ENCODE measurements at regions not wholly inside any gene's neighbourhood (a gene's known extent, or its start where the extent isn't known, plus 50 kb on each side); places are given as distances from the start of the nearest gene placed in this dataset.

GRCh38 chr20:40433341-40433861 lies 255.6 kb downstream of the MAFB start:
- DNase-seq (ENCODE audit: low read depth), result no peak
- TF ChIP-seq, protein P1, sequence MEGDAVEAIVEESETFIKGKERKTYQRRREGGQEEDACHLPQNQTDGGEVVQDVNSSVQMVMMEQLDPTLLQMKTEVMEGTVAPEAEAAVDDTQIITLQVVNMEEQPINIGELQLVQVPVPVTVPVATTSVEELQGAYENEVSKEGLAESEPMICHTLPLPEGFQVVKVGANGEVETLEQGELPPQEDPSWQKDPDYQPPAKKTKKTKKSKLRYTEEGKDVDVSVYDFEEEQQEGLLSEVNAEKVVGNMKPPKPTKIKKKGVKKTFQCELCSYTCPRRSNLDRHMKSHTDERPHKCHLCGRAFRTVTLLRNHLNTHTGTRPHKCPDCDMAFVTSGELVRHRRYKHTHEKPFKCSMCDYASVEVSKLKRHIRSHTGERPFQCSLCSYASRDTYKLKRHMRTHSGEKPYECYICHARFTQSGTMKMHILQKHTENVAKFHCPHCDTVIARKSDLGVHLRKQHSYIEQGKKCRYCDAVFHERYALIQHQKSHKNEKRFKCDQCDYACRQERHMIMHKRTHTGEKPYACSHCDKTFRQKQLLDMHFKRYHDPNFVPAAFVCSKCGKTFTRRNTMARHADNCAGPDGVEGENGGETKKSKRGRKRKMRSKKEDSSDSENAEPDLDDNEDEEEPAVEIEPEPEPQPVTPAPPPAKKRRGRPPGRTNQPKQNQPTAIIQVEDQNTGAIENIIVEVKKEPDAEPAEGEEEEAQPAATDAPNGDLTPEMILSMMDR (IDR thresholded peaks at IDR 0.05; ENCODE audit: control insufficient read depth, extremely low read depth, insufficient read depth), result no peak
- no peak overlapping the region for H3K4me3 ChIP-seq (ENCODE audit: low read depth, low read length)

DNA sequence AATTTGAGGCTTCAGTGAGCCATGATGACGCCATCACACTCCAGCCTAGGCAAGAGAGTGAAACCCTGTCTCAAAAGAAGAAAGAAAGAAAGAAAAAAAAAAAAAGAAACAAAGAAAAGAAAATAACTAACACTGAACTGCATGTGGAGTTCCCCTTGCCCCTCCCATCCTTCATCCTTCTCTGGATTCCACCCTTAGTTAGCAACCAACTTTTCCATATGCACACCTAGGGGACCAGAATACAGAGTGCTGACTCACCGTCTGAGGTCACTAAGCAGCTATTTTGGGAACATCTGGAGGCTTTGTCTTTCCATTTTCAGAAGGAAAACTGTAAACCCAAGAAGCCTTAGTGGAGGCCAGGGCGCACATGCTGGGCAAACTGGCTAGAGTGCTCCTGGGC lies 257.4 kb downstream of the MAFB start:
- TF ChIP-seq, protein P1 (IDR thresholded peaks at IDR 0.05; ENCODE audit: control insufficient read depth, extremely low read depth, insufficient read depth), result no peak
- H3K4me3 ChIP-seq (ENCODE audit: low read depth, low read length), result no peak overlapping the region
- DNase-seq (ENCODE audit: low read depth), result no peak

DNA sequence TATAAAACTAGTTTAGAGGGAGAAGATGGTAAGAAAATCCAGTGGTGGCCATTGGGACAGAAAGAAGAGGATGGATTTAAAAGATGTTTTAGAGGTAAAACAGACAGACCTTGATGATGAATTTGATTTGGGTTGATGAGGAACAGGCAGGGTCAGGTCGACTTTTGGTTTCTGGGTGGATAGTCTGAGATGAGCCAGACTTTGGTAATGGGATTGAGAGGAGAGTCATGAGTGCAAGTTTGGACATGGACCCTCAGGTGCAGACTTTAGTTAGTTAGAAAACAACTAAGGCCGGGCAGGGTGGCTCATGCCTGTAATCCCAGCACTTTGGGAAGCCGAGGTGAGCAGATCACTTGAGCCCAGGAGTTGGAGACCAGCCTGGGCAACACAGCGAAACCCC lies 257.9 kb downstream of the MAFB start:
- no peak for DNase-seq (ENCODE audit: low read depth)
- TF ChIP-seq, protein P1 (IDR thresholded peaks at IDR 0.05; ENCODE audit: control insufficient read depth, extremely low read depth, insufficient read depth), result no peak

GRCh38 chr20:40427026-40427425 lies 262.0 kb downstream of the MAFB start:
- H3K4me3 ChIP-seq (ENCODE audit: low read depth, low read length), result no peak overlapping the region
- DNase-seq (ENCODE audit: low read depth), result no peak
- TF ChIP-seq, protein P1 (IDR thresholded peaks at IDR 0.05; ENCODE audit: control insufficient read depth, extremely low read depth, insufficient read depth), result no peak

More for the DNA sequence above, 257.9 kb downstream of the MAFB start:
- no peak overlapping the region for H3K4me3 ChIP-seq (ENCODE audit: low read depth, low read length)

GRCh38 chr20:40424695-40425094 lies 264.3 kb downstream of the MAFB start:
- H3K4me3 ChIP-seq (ENCODE audit: low read depth, low read length), result no peak overlapping the region
- TF ChIP-seq, protein P1 (IDR thresholded peaks at IDR 0.05; ENCODE audit: control insufficient read depth, extremely low read depth, insufficient read depth), result no peak
- no peak for DNase-seq (ENCODE audit: low read depth)

- TF ChIP-seq, protein P1 (IDR thresholded peaks at IDR 0.05; ENCODE audit: control insufficient read depth, extremely low read depth, insufficient read depth), result no peak
- DNase-seq (ENCODE audit: low read depth), result no peak
- H3K4me3 ChIP-seq (ENCODE audit: low read depth, low read length), result no peak overlapping the region
These were observed 266.4 kb downstream of the MAFB start for GRCh38 chr20:40422656-40423055.

DNA sequence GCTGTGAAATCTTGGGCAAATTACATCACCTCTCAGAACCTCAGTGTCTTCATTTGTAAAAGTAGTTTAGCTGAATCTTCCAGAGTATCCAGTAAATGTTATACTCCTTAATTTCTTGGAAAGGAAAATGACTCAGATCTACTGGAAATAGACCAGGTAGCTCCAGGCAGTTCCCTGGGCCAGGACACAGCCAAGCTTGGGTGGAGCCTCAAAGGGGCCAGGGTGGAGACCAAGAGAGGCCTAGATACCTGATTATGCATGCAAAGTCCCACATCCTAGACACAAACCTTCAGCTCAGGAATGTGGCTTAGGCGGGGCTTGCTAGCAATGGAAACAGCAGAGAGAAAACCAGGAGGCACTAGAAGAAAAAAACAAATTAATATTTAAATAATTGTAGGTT lies 272.8 kb downstream of the MAFB start:
- DNase-seq (ENCODE audit: low read depth), result peak; percentile 32
- TF ChIP-seq, protein P1 (IDR thresholded peaks at IDR 0.05; ENCODE audit: control insufficient read depth, extremely low read depth, insufficient read depth), result no peak

More for the DNA sequence above, 272.8 kb downstream of the MAFB start:
- no peak overlapping the region for H3K4me3 ChIP-seq (ENCODE audit: low read depth, low read length)
